ENCODE measurements at regions not wholly inside any gene's neighbourhood (a gene's known extent, or its start where the extent isn't known, plus 50 kb on each side); places are given as distances from the start of the nearest gene placed in this dataset.

- DNase-seq (ENCODE audit: low spot score): peak; percentile 46
- in situ Hi-C loops (cut with MboI; ENCODE audit: low pct_unique_long_range_greater_than_20kb, low sequenced_read_pairs, unreplicated experiment): loop anchor here (25.0 kb wide), 2 partner anchors 450 to 625 kb away; no protein-coding TSS in a partner anchor
- TF ChIP-seq CTCF (IDR thresholded peaks at IDR 0.05; ENCODE audit: extremely low read depth, insufficient read depth, missing control alignments): peak; percentile 87
These were observed 105.1 kb upstream of the PDE4B start for GRCh38 chr1:65687428-65688214.

- in situ Hi-C loops (cut with MboI; ENCODE audit: low pct_unique_long_range_greater_than_20kb, low sequenced_read_pairs, unreplicated experiment): loop anchor here (25.0 kb wide), 2 partner anchors 451 to 626 kb away; no protein-coding TSS in a partner anchor
- DNase-seq (ENCODE audit: low spot score): no peak
These were observed 104.5 kb upstream of the PDE4B start for GRCh38 chr1:65688215-65688566.

GRCh38 chr1:65688848-65689247 is 103.8 kb upstream of the PDE4B start:
- no peak for TF ChIP-seq CTCF (IDR thresholded peaks at IDR 0.05; ENCODE audit: extremely low read depth, insufficient read depth, missing control alignments)

More at GRCh38 chr1:65688215-65688566, 104.5 kb upstream of the PDE4B start:
- no peak for TF ChIP-seq CTCF (IDR thresholded peaks at IDR 0.05; ENCODE audit: extremely low read depth, insufficient read depth, missing control alignments)

GRCh38 chr1:65691152-65691900 is 101.4 kb upstream of the PDE4B start:
- in situ Hi-C loops (cut with MboI; ENCODE audit: low pct_unique_long_range_greater_than_20kb, low sequenced_read_pairs, unreplicated experiment): loop anchor here (25.0 kb wide), 2 partner anchors 454 to 629 kb away; no protein-coding TSS in a partner anchor
- no peak for DNase-seq (ENCODE audit: low spot score)
- no peak for TF ChIP-seq CTCF (IDR thresholded peaks at IDR 0.05; ENCODE audit: extremely low read depth, insufficient read depth, missing control alignments)

More at GRCh38 chr1:65688848-65689247, 103.8 kb upstream of the PDE4B start:
- in situ Hi-C loops (cut with MboI; ENCODE audit: low pct_unique_long_range_greater_than_20kb, low sequenced_read_pairs, unreplicated experiment): loop anchor here (25.0 kb wide), 2 partner anchors 452 to 627 kb away; no protein-coding TSS in a partner anchor
- DNase-seq (ENCODE audit: low spot score): no peak

GRCh38 chr1:65691972-65692371 is 100.7 kb upstream of the PDE4B start:
- TF ChIP-seq CTCF (IDR thresholded peaks at IDR 0.05; ENCODE audit: extremely low read depth, insufficient read depth, missing control alignments): no peak
- DNase-seq (ENCODE audit: low spot score): no peak
- in situ Hi-C loops (cut with MboI; ENCODE audit: low pct_unique_long_range_greater_than_20kb, low sequenced_read_pairs, unreplicated experiment): loop anchor here (25.0 kb wide), 2 partner anchors 455 to 630 kb away; no protein-coding TSS in a partner anchor

- no peak for TF ChIP-seq CTCF (IDR thresholded peaks at IDR 0.05; ENCODE audit: extremely low read depth, insufficient read depth, missing control alignments)
- in situ Hi-C loops (cut with MboI; ENCODE audit: low pct_unique_long_range_greater_than_20kb, low sequenced_read_pairs, unreplicated experiment): loop anchor here (25.0 kb wide), 2 partner anchors 457 to 632 kb away; no protein-coding TSS in a partner anchor
- no peak for DNase-seq (ENCODE audit: low spot score)
These were observed 98.6 kb upstream of the PDE4B start for GRCh38 chr1:65694126-65694525.
